HCT116 (cell line): ENCODE measurements at regions not wholly inside any gene's neighbourhood (a gene's known extent, or its start where the extent isn't known, plus 50 kb on each side); places are given as distances from the start of the nearest gene placed in this dataset.

Experiments
- ATAC-seq: fragments of 200-7000 bp; cut with Tn5 transposase; 2 replicates; pipeline ENCODE4 v1.9.1; 2020; ENCODE audit warnings: mild to moderate bottlenecking, moderate library complexity
- BruUV-seq: library from RNA; stranded (reverse); fragments of 400-500 nt; replicated peaks from 2 replicates; lab custom pipeline; 2021; lab: Mats Ljungman, UMichigan
- CTCF ChIA-PET: fragments of 300-600 bp; sonication (Branson Sonifier 250); formaldehyde crosslinking; loops from one replicate; lab custom pipeline; 2021; ENCODE audit warnings: antibody characterized with exemption; lab: Charles Lee
- POLR2A ChIA-PET: fragments of 300-600, 350-600 bp; sonication (Branson Sonifier 250); formaldehyde crosslinking; loops from one replicate; lab custom pipeline; 2021; ENCODE audit warnings: antibody characterized with exemption; lab: Charles Lee
- RAD21 ChIA-PET, 2 experiments: fragments of 300-600 bp; sonication (Branson Sonifier 250); formaldehyde crosslinking; loops; one replicate each; lab custom pipeline; 2023; ENCODE audit warnings: low total read pairs in 2 of 2; ENCODE audit not compliant: uncharacterized antibody in 2 of 2, unreplicated experiment in 2 of 2, low non-redundant PET in 1 of 2; lab: Charles Lee
- DNase-seq: peaks from one replicate; pipeline ENCODE4 v3.0.0-alpha.2; 2010; ENCODE audit warnings: low read depth, low spot score
- H2AFZ ChIP-seq: fragments of 200-600 bp; shearing (Covaris generic), sonication (generic); 2 replicates; pipeline ENCODE4 v1.6.1; 2017; ENCODE audit warnings: low read depth, mixed run types, mixed read lengths, antibody characterized with exemption, low read length; ENCODE audit not compliant: poor library complexity, severe bottlenecking
- H3K27ac ChIP-seq: 2 replicates; pipeline ENCODE4 v1.5.1; 2012; ENCODE audit warnings: low read depth, low read length
- H3K27me3 ChIP-seq: fragments of 200-600 bp; sonication (generic); 2 replicates; pipeline ENCODE4 v1.6.1; 2016; ENCODE audit warnings: mixed run types, low read length, mixed read lengths; ENCODE audit not compliant: insufficient read depth
- H3K36me3 ChIP-seq, 2 experiments: fragments of 200-500 bp in 1 of 2; fragments of 200-600 bp in 1 of 2; sonication (Bioruptor generic) in 1 of 2; sonication (generic) in 1 of 2; 2 replicates each; pipeline versions ENCODE4 v1.5.1 to v1.6.1; 2014 to 2016; ENCODE audit warnings: low read length in 2 of 2, inconsistent platforms in 1 of 2, mixed read lengths in 1 of 2, mixed run types in 1 of 2; ENCODE audit not compliant: insufficient read depth in 2 of 2, control insufficient read depth in 1 of 2
- H3K4me1 ChIP-seq, 2 experiments: fragments of 200-600 bp in 1 of 2; sonication (generic) in 1 of 2; 2 replicates each; pipeline versions ENCODE4 v1.5.1 to v1.6.1; 2012 to 2017; ENCODE audit warnings: low read length in 2 of 2, inconsistent platforms in 1 of 2, mild to moderate bottlenecking in 1 of 2, mixed read lengths in 1 of 2, mixed run types in 1 of 2, moderate library complexity in 1 of 2; ENCODE audit not compliant: insufficient read depth in 2 of 2, control insufficient read depth in 1 of 2
- H3K4me2 ChIP-seq: fragments of 200-600 bp; sonication (generic); 2 replicates; pipeline ENCODE4 v1.6.1; 2017; ENCODE audit warnings: mixed run types, low read length, mixed read lengths
- H3K4me3 ChIP-seq, 2 experiments: fragments of 200-600 bp in 1 of 2; sonication (generic) in 1 of 2; replicated peaks in 1 of 2; 2 replicates each; pipeline ENCODE4 v1.5.1; 2011 to 2016; ENCODE audit warnings: low read length in 2 of 2, control low read depth in 1 of 2, low read depth in 1 of 2, mild to moderate bottlenecking in 1 of 2, mixed read lengths in 1 of 2, mixed run types in 1 of 2
- H3K79me2 ChIP-seq: fragments of 200-600 bp; sonication (generic); 2 replicates; pipeline ENCODE4 v1.6.1; 2017; ENCODE audit warnings: mild to moderate bottlenecking, mixed run types, low read length, moderate library complexity, mixed read lengths; ENCODE audit not compliant: insufficient read depth
- H3K9ac ChIP-seq: fragments of 200-600 bp; sonication (generic); 2 replicates; pipeline ENCODE4 v1.6.1; 2016; ENCODE audit warnings: low read length, mixed read lengths
- H3K9me2 ChIP-seq: fragments of 200-600 bp; sonication (generic), shearing (Covaris generic); 2 replicates; pipeline ENCODE4 v1.6.1; 2017; ENCODE audit warnings: mixed run types, mild to moderate bottlenecking, moderate library complexity; ENCODE audit not compliant: insufficient read depth
- H3K9me3 ChIP-seq, 2 experiments: fragments of 200-500 bp in 1 of 2; fragments of 200-600 bp in 1 of 2; sonication (Bioruptor generic) in 1 of 2; sonication (generic) in 1 of 2; 2 replicates each; pipeline ENCODE4 v1.6.1; 2014 to 2017; ENCODE audit warnings: low read length in 2 of 2, mixed read lengths in 2 of 2, inconsistent platforms in 1 of 2, low read depth in 1 of 2, mild to moderate bottlenecking in 1 of 2, mixed run types in 1 of 2, moderate library complexity in 1 of 2; ENCODE audit not compliant: control insufficient read depth in 1 of 2, insufficient read depth in 1 of 2
- H4K20me1 ChIP-seq: fragments of 200-600 bp; sonication (generic), shearing (Covaris generic); 2 replicates; pipeline ENCODE4 v1.6.1; 2017; ENCODE audit warnings: mixed run types, mild to moderate bottlenecking, moderate library complexity; ENCODE audit not compliant: insufficient read depth
- ATF3 ChIP-seq: IDR thresholded peaks from 2 replicates; pipeline ENCODE4 v1.6.1; 2012
- EGR1 ChIP-seq: IDR thresholded peaks from 2 replicates; pipeline ENCODE4 v1.6.1; 2012; ENCODE audit warnings: low read depth
- ELF1 ChIP-seq: IDR thresholded peaks from 2 replicates; pipeline ENCODE4 v1.6.1; 2012; ENCODE audit warnings: low read depth, borderline replicate concordance
- EZH2phosphoT487 ChIP-seq: fragments of 200-600 bp; IDR thresholded peaks from 2 replicates; pipeline ENCODE4 v1.6.1; 2018; ENCODE audit warnings: antibody characterized with exemption, borderline replicate concordance
- FOSL1 ChIP-seq: IDR thresholded peaks from 2 replicates; pipeline ENCODE4 v1.6.1; 2012; ENCODE audit warnings: low read depth
- JUND ChIP-seq: IDR thresholded peaks from 2 replicates; pipeline ENCODE4 v1.6.1; 2012
- POLR2A ChIP-seq: IDR thresholded peaks from 2 replicates; pipeline ENCODE4 v1.7.0; 2011; ENCODE audit warnings: borderline replicate concordance; ENCODE audit not compliant: insufficient read depth, insufficient read length; ENCODE audit errors: extremely low read depth
- POLR2AphosphoS5 ChIP-seq: IDR thresholded peaks from 2 replicates; pipeline ENCODE4 v1.6.1; 2011; ENCODE audit warnings: mild to moderate bottlenecking, low read depth, low read length, moderate library complexity
- REST ChIP-seq: IDR thresholded peaks from 2 replicates; pipeline ENCODE4 v1.6.1; 2012; ENCODE audit warnings: low read depth
- SIN3A ChIP-seq: IDR thresholded peaks from 2 replicates; pipeline ENCODE4 v1.6.1; 2012; ENCODE audit warnings: low read depth
- SP1 ChIP-seq: IDR thresholded peaks from 2 replicates; pipeline ENCODE4 v1.6.1; 2012; ENCODE audit warnings: low read depth
- TCF7L2 ChIP-seq: IDR thresholded peaks from 2 replicates; pipeline ENCODE4 v1.7.0; 2011; ENCODE audit warnings: borderline replicate concordance, inconsistent platforms; ENCODE audit not compliant: insufficient read depth, insufficient read length; ENCODE audit errors: extremely low read depth
- intact Hi-C: fragments of 100-400 bp; cut with micrococcal nuclease; formaldehyde crosslinking; loops from 2 replicates; pipeline ENCODE4 v1.10.0; 2022

GRCh38 chr2:41432459-41432858, 615.4 kb upstream of the PKDCC start (continued):
- TF ChIP-seq JUND (no peak), FOSL1 (no peak), TCF7L2 (no peak), POLR2AphosphoS5 (no peak), POLR2A (no peak), ELF1 (no peak), SIN3A (no peak), REST (no peak)

GRCh38 chr2:41434991-41435390, 612.8 kb upstream of the PKDCC start:
- Histone ChIP-seq H3K27me3 (no peaks in the 10 kb centered on the region), H3K27ac (no peak overlapping the region), H3K4me3 (no peak overlapping the region), H3K4me2 (no peak overlapping the region), H3K79me2 (no peaks in the 10 kb centered on the region), H3K9me3 (no peaks in the 10 kb centered on the region; a peak in 1 of 4 replicates), H4K20me1 (no peaks in the 10 kb centered on the region), H3K36me3 (no peaks in the 10 kb centered on the region), H3K4me1 (no peaks in the 10 kb centered on the region), H3K9ac (no peak overlapping the region), H3K9me2 (no peaks in the 10 kb centered on the region), H2AFZ (no peak overlapping the region)
- ATAC-seq: no peak
- no peak for DNase-seq
- ChIA-PET POLR2A (no interaction called here), RAD21 (no interaction called here), CTCF (no interaction called here)
- intact Hi-C loops: no loop called here
- BruUV-seq: no TSS peak
- TF ChIP-seq EGR1 (no peak), ATF3 (no peak), SP1 (no peak), POLR2A (no peak), EZH2phosphoT487 (no peak), JUND (no peak)
